HS-27A (cell line): ENCODE measurements at regions not wholly inside any gene's neighbourhood (a gene's known extent, or its start where the extent isn't known, plus 50 kb on each side); places are given as distances from the start of the nearest gene placed in this dataset.

Experiments used
- DNase-seq: peaks from one replicate; pipeline ENCODE4 v3.0.0-alpha.2; 2012; ENCODE audit warnings: low read depth, missing footprints

- no peak for DNase-seq
Measured at GRCh38 chr5:56588131-56588487, 227.2 kb upstream of the MAP3K1 start.

- no peak for DNase-seq
Measured at GRCh38 chr5:56587381-56588130, 227.8 kb upstream of the MAP3K1 start.

DNA sequence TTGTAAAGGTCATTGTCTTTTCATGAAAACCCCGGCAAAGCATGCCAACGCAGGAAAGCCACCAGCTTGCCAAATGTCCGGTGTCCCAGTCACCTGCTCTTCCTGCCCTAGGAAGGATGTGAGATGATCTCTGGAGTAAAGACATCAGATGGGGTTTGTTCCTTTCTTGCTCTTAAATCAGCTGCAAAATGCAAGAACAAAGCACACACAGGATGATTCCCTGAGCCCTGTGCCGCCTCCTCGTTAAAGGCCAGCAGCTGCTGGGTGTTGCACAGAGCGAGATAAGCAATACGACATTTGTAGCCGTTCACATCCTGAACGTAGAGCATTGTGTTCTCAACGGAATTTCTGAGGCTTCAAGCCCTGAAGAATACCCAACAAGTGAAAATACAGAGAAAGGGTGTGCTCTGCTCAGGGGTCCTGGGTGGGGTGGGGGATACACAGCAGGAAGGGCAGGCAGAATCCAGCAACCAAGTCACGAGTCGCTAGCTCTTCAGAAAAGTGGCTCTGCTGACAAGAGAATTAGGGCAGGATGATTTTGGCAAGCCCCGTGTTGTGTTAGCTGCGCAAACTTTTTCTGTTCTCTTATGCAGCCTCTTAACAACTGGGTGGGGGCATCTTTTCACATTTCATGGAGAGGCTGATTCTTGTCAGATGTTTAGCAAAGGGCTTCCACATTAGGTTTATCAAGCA lies 229.2 kb upstream of the MAP3K1 start:
- no peak for DNase-seq

DNA sequence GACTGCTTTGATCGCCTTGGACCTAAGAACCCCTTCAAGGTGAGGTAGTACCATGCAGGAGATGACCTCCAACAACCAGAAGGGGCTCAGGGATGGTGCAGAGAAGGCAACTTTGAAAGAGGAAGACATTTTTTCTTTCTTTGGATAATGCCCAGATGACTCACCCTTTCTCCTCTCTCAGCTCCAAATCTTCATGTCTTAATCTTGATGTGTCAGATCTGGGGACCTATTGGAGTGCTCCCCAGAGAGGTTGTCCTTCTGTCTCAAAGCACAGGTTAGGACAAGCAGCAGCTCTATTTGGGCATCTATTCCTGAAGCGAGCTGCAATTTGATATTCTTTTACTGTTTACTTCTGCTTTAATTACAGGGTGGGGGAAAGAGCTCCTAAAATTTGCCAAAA lies 229.9 kb upstream of the MAP3K1 start:
- DNase-seq: no peak

DNA sequence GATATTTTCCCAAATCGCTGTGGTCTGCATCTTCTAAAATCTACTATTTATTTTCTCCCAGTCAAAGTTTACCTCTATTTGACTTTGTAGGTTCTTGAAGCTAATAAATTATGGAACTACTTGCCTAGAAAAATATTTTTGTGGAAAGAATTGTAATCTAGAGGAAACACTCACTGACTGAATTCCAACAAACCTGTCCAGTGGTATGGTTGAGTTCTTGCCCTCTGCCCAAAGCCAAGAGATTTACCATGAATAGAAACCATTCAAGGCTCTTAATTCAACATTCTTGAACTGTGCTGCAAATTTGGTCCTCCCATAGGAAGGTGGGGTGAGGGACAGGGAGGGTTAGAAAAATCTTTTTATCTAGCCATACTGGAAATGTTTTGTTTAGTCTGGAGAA lies 233.9 kb upstream of the MAP3K1 start:
- DNase-seq: no peak

GRCh38 chr5:56580864-56581263 lies 234.5 kb upstream of the MAP3K1 start:
- DNase-seq: no peak

GRCh38 chr5:56575821-56576220 lies 239.5 kb upstream of the MAP3K1 start:
- no peak for DNase-seq

DNA sequence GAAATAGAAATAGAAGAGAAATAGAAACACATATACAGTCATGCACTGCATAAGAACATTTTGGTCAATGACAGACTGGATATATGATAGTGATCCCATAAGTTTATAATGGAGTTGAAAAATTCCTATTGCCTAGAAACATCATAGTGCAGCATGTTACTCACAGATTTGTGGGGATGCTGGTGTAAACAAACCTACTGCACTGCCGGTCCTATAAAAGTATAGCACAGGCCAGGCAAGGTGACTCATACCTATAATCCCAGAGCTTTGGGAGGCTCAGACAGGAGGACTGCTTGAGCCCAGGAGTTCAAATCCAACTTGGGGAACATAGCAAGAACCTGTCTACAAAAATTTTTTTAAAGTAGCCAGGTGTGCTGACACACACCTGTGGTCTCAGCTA lies 240.6 kb upstream of the MAP3K1 start:
- no peak for DNase-seq

GRCh38 chr5:56569566-56569965 lies 245.8 kb upstream of the MAP3K1 start:
- peak; percentile 43 for DNase-seq

DNA sequence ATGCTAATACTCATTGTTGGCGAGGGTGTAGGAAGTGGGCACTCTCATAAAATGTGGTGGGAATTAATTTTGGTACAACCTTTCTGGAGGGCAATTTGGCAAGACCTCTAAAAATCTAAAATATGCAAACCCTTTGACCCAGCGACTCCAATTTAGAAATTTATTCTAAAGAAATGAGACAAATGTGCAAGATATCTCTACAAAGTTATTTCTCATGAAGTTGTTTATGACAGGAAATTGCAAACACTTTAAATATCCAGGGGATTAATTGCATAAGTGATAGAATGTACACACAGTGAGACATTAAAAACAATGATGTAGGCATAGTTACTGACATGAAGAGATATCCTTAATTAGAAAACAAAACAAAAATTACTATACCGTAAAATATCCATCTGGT lies 246.3 kb upstream of the MAP3K1 start:
- DNase-seq: peak; percentile 41

- DNase-seq: no peak
Measured at GRCh38 chr5:56567278-56567677, 248.1 kb upstream of the MAP3K1 start.

- no peak for DNase-seq
Measured at GRCh38 chr5:56566374-56567249, 248.7 kb upstream of the MAP3K1 start.

GRCh38 chr5:56565644-56566043 lies 249.7 kb upstream of the MAP3K1 start:
- no peak for DNase-seq

DNA sequence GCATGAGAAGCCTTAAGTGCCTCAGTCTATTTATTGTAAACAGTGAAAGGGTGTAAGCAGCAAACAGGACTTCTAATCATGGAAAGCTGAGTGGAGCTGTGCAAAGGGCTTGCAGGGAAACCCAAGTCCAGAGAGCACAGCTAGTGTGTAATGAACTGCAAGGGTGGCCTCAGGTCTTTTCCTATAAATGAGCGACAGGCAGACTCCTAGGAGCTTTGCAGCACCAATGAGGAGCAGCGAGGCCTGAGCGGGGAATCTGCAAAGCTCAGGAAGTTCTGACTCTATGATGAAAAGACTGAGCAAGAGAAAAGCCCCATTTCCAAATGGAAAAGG lies 250.1 kb upstream of the MAP3K1 start:
- no peak for DNase-seq

DNA sequence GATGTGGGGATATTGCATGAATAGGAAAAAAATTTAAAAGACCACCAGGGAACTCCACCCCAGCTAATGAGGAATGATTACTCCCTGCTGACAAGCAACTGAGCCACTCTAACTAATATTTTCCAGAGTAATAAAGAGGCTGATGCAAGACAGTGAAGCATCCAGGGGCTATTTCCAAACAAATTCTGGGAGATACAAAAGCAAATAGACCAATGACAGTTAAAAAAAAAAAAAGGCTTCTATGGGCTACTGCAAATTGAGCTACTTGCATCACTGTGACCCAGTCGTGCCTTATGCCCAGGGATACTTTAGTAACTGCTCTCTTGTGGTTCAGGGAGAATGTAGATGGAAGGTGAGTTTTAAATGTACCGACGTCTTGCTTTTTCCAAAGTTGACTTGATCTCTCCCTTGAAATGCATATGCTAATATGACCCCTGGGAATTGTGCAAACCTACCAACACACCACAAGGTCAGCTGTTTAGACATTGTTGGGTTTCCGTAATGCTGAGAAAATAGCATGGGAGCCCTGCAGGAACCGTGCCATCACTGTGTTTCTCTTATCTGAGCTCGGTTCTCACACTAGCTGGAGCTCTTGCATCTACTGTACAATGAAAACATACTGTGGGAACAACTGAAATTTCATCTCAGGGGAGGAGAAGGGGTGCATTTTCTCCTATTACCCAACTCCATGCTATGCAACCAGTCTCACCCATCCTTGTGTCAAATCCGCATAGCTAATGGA lies 250.6 kb upstream of the MAP3K1 start:
- no peak for DNase-seq

GRCh38 chr5:56561455-56561854 lies 253.9 kb upstream of the MAP3K1 start:
- no peak for DNase-seq

- DNase-seq: no peak
Measured at GRCh38 chr5:56558131-56558745, 257.1 kb upstream of the MAP3K1 start.

DNA sequence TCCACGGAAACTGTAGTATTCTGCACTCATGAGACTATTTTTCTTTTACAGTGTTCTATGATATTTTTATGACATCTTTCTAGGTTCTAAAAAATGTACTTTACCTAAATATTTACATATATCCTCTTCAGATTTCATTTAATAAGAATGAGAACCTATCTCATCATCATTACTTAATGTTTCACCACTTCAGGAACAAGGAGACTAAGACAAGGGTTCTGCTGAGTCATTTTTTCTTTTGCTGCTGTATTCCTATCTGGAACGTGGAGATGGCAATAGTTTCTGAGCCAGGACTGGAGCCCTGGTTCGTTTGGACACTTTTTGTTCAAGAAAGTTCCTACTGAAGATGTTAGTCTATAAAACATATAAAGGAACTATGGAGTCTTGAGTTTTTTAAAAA lies 258.2 kb upstream of the MAP3K1 start:
- DNase-seq: no peak

- DNase-seq: no peak
Measured at GRCh38 chr5:56552612-56553268, 262.6 kb upstream of the MAP3K1 start.

DNA sequence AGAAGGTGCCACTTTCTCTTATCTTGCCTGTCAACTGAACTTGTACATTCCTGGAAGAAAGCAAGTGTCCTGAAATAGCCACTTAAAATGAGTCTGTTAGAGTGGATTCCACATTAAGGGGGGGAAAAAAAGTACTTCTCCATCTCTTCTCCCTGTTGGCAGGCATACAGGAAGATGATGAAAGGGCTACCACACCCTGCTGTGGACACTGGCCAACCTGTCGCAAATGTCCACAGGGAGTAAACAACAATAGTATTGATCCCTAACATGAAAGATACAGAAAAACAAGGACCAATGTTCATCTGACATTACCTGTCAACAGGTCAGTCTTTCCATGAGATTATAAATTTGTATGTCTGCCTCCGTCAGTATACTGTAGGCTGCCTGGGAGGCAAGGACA lies 265.1 kb upstream of the MAP3K1 start:
- no peak for DNase-seq
